ENCODE measurements at regions not wholly inside any gene's neighbourhood (a gene's known extent, or its start where the extent isn't known, plus 50 kb on each side); places are given as distances from the start of the nearest gene placed in this dataset.
"Not testable (repeated sequence)": the region's sequence is repeated elsewhere in the genome, so short reads cannot be mapped to it uniquely, and the experiment has no call there.

DNA sequence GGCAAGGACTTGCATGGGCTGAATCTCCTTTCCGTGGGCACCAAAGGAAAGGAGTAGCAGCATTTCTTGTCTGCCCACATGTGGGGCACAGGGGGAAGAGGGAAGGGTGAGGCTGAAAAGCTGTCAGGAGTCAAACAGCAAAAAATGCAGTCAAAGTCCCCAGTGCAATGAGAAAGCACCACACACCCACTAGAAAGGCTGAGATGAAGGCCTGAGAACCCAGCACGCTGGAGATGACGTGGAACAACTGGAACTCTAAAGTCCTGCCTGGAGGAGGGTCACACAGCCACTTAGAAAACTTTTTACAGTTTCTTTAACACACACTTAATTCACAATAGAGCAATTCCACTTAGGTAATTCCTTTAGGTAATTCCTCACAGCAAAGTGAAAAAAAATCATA lies 94.6 kb upstream of the IGFBPL1 start:
- Mint-ChIP-seq H3K27me3 (ENCODE audit: unreplicated experiment) (no peaks in the 10 kb centered on the region), H3K9me3 (ENCODE audit: unreplicated experiment) (no peaks in the 10 kb centered on the region)

DNA sequence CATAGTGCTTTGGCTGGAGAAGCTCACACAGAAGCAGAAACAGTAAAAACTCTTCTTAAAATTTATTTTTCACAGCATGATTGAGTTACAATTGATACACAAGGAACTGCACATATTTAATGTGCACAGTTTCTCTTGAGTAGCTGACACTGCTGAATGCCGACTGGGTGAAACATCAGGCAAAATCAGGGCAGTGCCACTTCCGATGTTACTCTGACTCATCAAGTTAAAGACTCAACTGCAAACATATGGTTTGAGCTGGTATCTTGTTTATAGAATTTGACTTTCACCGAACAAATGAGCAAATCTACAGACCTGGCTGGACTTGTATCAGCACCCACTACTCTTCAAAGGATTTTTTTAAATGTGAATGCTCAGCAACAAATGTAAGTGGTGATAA lies 92.0 kb upstream of the IGFBPL1 start:
- H3K9me3 Mint-ChIP-seq (ENCODE audit: unreplicated experiment); H3K27me3 Mint-ChIP-seq (ENCODE audit: unreplicated experiment); DNase-seq (ENCODE audit: extremely low spot score, unreplicated experiment); H3K36me3 Mint-ChIP-seq (ENCODE audit: unreplicated experiment): not testable (repeated sequence)
- peaks cover 32% of the 10 kb centered on the region for H3K4me1 Mint-ChIP-seq (ENCODE audit: unreplicated experiment)
- peak overlapping the region; percentile 24 for H3K4me3 Mint-ChIP-seq (ENCODE audit: unreplicated experiment)
- peak overlapping the region; percentile 83 for H3K27ac Mint-ChIP-seq (ENCODE audit: unreplicated experiment)

More for the DNA sequence above, 94.6 kb upstream of the IGFBPL1 start:
- Mint-ChIP-seq H3K27ac (ENCODE audit: unreplicated experiment) (peak overlapping the region; percentile 23), H3K36me3 (ENCODE audit: unreplicated experiment) (no peaks in the 10 kb centered on the region), H3K4me3 (ENCODE audit: unreplicated experiment) (no peak overlapping the region), H3K4me1 (ENCODE audit: unreplicated experiment) (peaks cover 34% of the 10 kb centered on the region)
- TF ChIP-seq, protein P1, sequence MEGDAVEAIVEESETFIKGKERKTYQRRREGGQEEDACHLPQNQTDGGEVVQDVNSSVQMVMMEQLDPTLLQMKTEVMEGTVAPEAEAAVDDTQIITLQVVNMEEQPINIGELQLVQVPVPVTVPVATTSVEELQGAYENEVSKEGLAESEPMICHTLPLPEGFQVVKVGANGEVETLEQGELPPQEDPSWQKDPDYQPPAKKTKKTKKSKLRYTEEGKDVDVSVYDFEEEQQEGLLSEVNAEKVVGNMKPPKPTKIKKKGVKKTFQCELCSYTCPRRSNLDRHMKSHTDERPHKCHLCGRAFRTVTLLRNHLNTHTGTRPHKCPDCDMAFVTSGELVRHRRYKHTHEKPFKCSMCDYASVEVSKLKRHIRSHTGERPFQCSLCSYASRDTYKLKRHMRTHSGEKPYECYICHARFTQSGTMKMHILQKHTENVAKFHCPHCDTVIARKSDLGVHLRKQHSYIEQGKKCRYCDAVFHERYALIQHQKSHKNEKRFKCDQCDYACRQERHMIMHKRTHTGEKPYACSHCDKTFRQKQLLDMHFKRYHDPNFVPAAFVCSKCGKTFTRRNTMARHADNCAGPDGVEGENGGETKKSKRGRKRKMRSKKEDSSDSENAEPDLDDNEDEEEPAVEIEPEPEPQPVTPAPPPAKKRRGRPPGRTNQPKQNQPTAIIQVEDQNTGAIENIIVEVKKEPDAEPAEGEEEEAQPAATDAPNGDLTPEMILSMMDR (IDR thresholded peaks at IDR 0.05): no peak
- DNase-seq (ENCODE audit: extremely low spot score, unreplicated experiment): no peak

DNA sequence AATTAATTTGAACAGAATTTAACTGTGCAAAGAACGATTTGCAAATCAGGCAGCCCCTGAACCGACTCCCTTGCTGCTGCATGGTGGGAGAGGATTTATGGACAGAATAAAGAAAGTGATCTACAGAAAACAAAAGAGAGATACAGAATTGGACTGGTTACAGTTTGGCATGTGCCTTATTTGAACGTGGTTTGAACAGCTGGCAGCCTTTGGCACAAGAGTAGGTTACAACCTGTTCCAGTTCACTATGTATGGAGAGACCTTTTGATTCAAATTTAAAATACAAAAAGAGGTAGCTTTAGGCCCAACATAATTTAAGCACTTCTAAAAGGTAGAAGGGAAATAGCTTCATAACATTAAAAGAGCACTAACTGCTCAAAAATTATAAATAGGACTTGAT lies 90.8 kb upstream of the IGFBPL1 start:
- H3K36me3 Mint-ChIP-seq (ENCODE audit: unreplicated experiment); DNase-seq (ENCODE audit: extremely low spot score, unreplicated experiment); H3K27me3 Mint-ChIP-seq (ENCODE audit: unreplicated experiment); H3K9me3 Mint-ChIP-seq (ENCODE audit: unreplicated experiment); H3K4me3 Mint-ChIP-seq (ENCODE audit: unreplicated experiment): not testable (repeated sequence)
- peak overlapping the region; percentile 32 for H3K27ac Mint-ChIP-seq (ENCODE audit: unreplicated experiment)
- peaks cover 32% of the 10 kb centered on the region for H3K4me1 Mint-ChIP-seq (ENCODE audit: unreplicated experiment)

DNA sequence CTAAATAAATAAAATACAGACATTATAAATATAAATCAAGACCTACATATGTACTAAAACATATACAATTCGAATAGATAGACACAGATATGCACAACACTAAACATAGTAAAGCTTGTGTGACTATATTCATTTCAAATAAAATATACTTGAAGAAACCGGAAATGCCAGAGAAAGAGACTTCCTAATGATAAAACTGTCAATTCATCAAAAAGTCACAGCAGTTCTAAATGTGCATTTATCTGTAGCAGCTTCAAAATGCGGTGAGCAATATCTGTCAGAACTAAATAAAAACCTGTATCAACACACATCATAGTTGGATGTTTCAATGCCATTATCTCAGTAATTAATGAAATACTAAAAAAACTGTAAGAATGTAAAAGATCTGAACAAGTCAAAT lies 86.1 kb upstream of the IGFBPL1 start:
- not testable (repeated sequence) for H3K27ac Mint-ChIP-seq (ENCODE audit: unreplicated experiment); H3K36me3 Mint-ChIP-seq (ENCODE audit: unreplicated experiment); H3K4me3 Mint-ChIP-seq (ENCODE audit: unreplicated experiment); H3K4me1 Mint-ChIP-seq (ENCODE audit: unreplicated experiment); H3K9me3 Mint-ChIP-seq (ENCODE audit: unreplicated experiment); H3K27me3 Mint-ChIP-seq (ENCODE audit: unreplicated experiment); DNase-seq (ENCODE audit: extremely low spot score, unreplicated experiment)

DNA sequence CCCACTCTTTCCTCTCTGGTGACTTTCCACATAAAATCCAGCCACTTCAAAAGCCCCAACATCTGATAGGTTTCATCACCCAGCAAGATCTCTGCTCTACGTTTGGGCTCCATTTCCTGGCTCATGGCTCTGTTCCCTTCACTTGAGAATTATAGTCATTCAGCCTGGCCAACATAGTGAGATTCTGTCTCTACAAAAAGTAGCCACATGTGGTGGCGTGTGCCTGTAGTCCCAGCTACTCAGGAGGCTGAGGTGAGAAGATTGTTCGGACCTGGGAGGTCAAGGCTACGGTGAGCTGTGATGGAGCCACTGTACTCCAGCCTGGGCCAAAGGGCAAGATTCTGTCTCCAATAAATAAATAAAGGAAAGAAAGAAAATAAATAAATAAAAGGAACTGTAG lies 83.3 kb upstream of the IGFBPL1 start:
- Mint-ChIP-seq H3K36me3 (ENCODE audit: unreplicated experiment) (no peaks in the 10 kb centered on the region), H3K4me3 (ENCODE audit: unreplicated experiment) (no peak overlapping the region), H3K27me3 (ENCODE audit: unreplicated experiment) (no peaks in the 10 kb centered on the region), H3K9me3 (ENCODE audit: unreplicated experiment) (no peaks in the 10 kb centered on the region), H3K27ac (ENCODE audit: unreplicated experiment) (no peak overlapping the region), H3K4me1 (ENCODE audit: unreplicated experiment) (no peaks in the 10 kb centered on the region)
- TF ChIP-seq, protein P1 (IDR thresholded peaks at IDR 0.05): no peak
- DNase-seq (ENCODE audit: extremely low spot score, unreplicated experiment): no peak

DNA sequence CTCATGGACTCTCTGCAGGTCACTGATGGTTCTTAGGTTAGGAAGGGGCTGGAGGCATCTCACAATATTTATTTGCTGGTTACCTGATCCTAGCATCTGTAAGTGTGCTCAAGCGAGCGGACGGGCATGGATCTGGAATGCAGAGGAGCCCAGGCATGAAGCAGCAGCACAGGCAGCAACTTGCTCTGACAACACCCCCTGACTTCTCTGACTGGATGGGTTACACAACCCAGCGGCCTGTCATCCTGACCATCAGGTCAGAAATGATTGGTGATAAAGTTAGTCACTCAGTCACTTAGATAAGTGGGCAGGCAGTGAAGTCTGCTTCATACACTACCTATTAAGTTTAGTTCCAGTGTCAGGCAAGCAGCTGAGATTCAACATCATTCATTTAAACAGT lies 75.9 kb upstream of the IGFBPL1 start:
- H3K4me1 Mint-ChIP-seq (ENCODE audit: unreplicated experiment); H3K36me3 Mint-ChIP-seq (ENCODE audit: unreplicated experiment); H3K9me3 Mint-ChIP-seq (ENCODE audit: unreplicated experiment); DNase-seq (ENCODE audit: extremely low spot score, unreplicated experiment); H3K27ac Mint-ChIP-seq (ENCODE audit: unreplicated experiment); H3K4me3 Mint-ChIP-seq (ENCODE audit: unreplicated experiment): not testable (repeated sequence)
- peaks cover 10% of the 10 kb centered on the region for H3K27me3 Mint-ChIP-seq (ENCODE audit: unreplicated experiment)

DNA sequence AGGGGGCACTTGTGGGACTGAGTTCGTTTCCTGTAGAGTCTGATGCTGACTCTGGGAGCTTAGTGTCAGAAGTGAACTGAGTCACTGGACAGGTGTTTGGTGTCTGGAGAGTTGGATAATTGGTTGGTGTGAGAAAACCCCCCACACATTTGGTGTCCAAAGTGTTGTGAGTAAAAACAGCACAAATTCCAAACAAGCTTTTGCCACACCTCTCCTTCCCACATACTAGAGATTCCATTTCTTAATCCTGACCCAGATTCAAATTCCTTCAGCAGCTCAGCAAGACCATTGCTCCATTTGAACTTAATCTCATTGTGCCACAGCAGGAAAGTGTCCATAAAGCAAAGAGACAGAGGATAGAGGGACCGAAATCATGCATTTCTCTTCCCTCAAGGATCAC lies 74.3 kb upstream of the IGFBPL1 start:
- not testable (repeated sequence) for H3K9me3 Mint-ChIP-seq (ENCODE audit: unreplicated experiment); H3K4me3 Mint-ChIP-seq (ENCODE audit: unreplicated experiment); DNase-seq (ENCODE audit: extremely low spot score, unreplicated experiment); H3K27ac Mint-ChIP-seq (ENCODE audit: unreplicated experiment); H3K36me3 Mint-ChIP-seq (ENCODE audit: unreplicated experiment); H3K4me1 Mint-ChIP-seq (ENCODE audit: unreplicated experiment)
- peaks cover 18% of the 10 kb centered on the region for H3K27me3 Mint-ChIP-seq (ENCODE audit: unreplicated experiment)

DNA sequence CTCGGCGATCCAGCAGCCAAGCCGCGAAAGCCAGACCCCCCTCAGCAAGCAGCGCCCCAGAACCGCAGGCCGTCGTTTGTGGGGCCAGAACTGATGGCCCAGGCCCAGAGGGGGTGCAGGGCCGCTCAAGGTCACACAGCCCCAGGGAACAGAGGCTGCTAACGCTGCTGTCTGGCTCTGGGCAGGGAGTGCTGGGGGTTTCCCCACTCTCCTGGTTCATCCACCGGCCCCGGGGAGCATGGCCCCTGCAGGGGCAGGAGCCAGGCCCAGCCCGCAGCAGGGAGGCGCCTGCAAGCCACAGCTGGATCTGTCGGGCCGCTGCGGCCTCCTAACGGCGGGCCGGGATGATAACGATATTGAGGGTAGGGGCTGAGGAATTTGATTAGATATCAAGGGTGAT lies 64.8 kb upstream of the IGFBPL1 start:
- Mint-ChIP-seq H3K9me3 (ENCODE audit: unreplicated experiment) (peaks cover 7% of the 10 kb centered on the region), H3K4me3 (ENCODE audit: unreplicated experiment) (no peak overlapping the region), H3K27me3 (ENCODE audit: unreplicated experiment) (peaks cover 22% of the 10 kb centered on the region), H3K4me1 (ENCODE audit: unreplicated experiment) (peaks cover 10% of the 10 kb centered on the region), H3K36me3 (ENCODE audit: unreplicated experiment) (peaks cover 4% of the 10 kb centered on the region), H3K27ac (ENCODE audit: unreplicated experiment) (no peak overlapping the region)
- TF ChIP-seq, protein P1 (IDR thresholded peaks at IDR 0.05): no peak
- DNase-seq (ENCODE audit: extremely low spot score, unreplicated experiment): no peak

All from osteocyte (in vitro differentiated cells).